ENCODE measurements at regions not wholly inside any gene's neighbourhood (a gene's known extent, or its start where the extent isn't known, plus 50 kb on each side); places are given as distances from the start of the nearest gene placed in this dataset.

GRCh38 chr13:111557921-111558699, 237.7 kb downstream of the TEX29 start:
- no peak overlapping the region for H3K23ac ChIP-seq (ENCODE audit: insufficient read length, low read depth, low read length)
- no peak overlapping the region for H4K91ac ChIP-seq (ENCODE audit: insufficient read length, low read depth, low read length)
- no CpG with 5 or more reads among the region's 19 CpGs for whole genome bisulfite sequencing (ENCODE audit: extremely low coverage, insufficient read length, low lambda C conversion rate)
- H3K9ac ChIP-seq (ENCODE audit: extremely low read depth, insufficient read length, low read length): no peak overlapping the region
- H3K23me2 ChIP-seq (ENCODE audit: insufficient read length, low read depth, low read length, poor library complexity, severe bottlenecking): no peaks in the 10 kb centered on the region
- H3K4me2 ChIP-seq (ENCODE audit: insufficient read depth, insufficient read length, low read length): no peak overlapping the region
- Mint-ChIP-seq H3K4me1 (peaks cover 11% of the 10 kb centered on the region in 2 experiments), H3K36me3 (ENCODE audit: insufficient read depth in 1 of 3, low read depth in 3 of 3) (no peaks in the 10 kb centered on the region), H3K9me3 (no peaks in the 10 kb centered on the region), H3K27me3 (ENCODE audit: low read depth) (peaks cover 28% of the 10 kb centered on the region), H3K4me3 (no peak overlapping the region), H3K27ac (no peak overlapping the region)
- H2BK5ac ChIP-seq (ENCODE audit: insufficient read length, low read length): no peak overlapping the region
- H3K4ac ChIP-seq (ENCODE audit: low read depth, low read length): no peak overlapping the region
- no peak overlapping the region for H4K5ac ChIP-seq (ENCODE audit: insufficient read length, low read depth, low read length)
- H4K20me1 ChIP-seq (ENCODE audit: control insufficient read depth, insufficient read depth, insufficient read length): no peaks in the 10 kb centered on the region
- no peaks in the 10 kb centered on the region for H3K9me3 ChIP-seq (ENCODE audit: control insufficient read depth, low read depth, low read length)
- TF ChIP-seq CTCF (conservative IDR thresholded peaks at IDR 0.05): no peak
- H2AFZ ChIP-seq (ENCODE audit: low read length): no peak overlapping the region
- no peaks in the 10 kb centered on the region for H3K27me3 ChIP-seq (ENCODE audit: insufficient read depth, low read length)
- no peak overlapping the region for H3K27ac ChIP-seq (ENCODE audit: insufficient read length, low read depth, low read length)
- no peak overlapping the region for H3K18ac ChIP-seq (ENCODE audit: insufficient read length, low read depth, low read length)
- H3K4me1 ChIP-seq (ENCODE audit: insufficient read depth, low read length): no peaks in the 10 kb centered on the region; the same call in 1 of the 2 replicates
- H3K14ac ChIP-seq (ENCODE audit: insufficient read depth, low read length): no peak overlapping the region
- H3K79me2 ChIP-seq (ENCODE audit: insufficient read depth, low read length): no peaks in the 10 kb centered on the region
- H2AK5ac ChIP-seq (ENCODE audit: insufficient read length, low read length): no peak overlapping the region
- H4K8ac ChIP-seq (replicated peaks; ENCODE audit: insufficient read length, low read depth, low read length): no peak overlapping the region
- no peak overlapping the region for H3T11ph ChIP-seq (ENCODE audit: low read length)
- H3K56ac ChIP-seq (ENCODE audit: insufficient read length, low read depth, low read length): no peak overlapping the region
- H2BK12ac ChIP-seq (ENCODE audit: insufficient read length, low read depth, low read length): no peak overlapping the region
- no peak overlapping the region for H2BK120ac ChIP-seq (ENCODE audit: low read depth, low read length, poor library complexity, severe bottlenecking)
- no peaks in the 10 kb centered on the region for H3K79me1 ChIP-seq (ENCODE audit: insufficient read depth, low read depth, low read length, poor library complexity, severe bottlenecking)
- H2BK20ac ChIP-seq (ENCODE audit: low read depth, low read length, poor library complexity, severe bottlenecking): no peak overlapping the region
- DNase-seq: no peak
- no peak overlapping the region for H2BK15ac ChIP-seq (ENCODE audit: low read depth, low read length)
